Epithelial cell of esophagus (primary cell): ENCODE measurements at regions not wholly inside any gene's neighbourhood (a gene's known extent, or its start where the extent isn't known, plus 50 kb on each side); places are given as distances from the start of the nearest gene placed in this dataset.

Experiments used
- DNase-seq: peaks from one replicate; pipeline ENCODE4 v3.0.0; 2010; ENCODE audit warnings: low read depth
- H3K4me3 ChIP-seq: 2 replicates; pipeline ENCODE4 v1.5.1; 2011; ENCODE audit warnings: mild to moderate bottlenecking, low read length, control low read depth
- TF ChIP-seq, protein P1 (sequence below): IDR thresholded peaks from 2 replicates; pipeline ENCODE4 v1.5.1; 2011; ENCODE audit warnings: low read depth, mild to moderate bottlenecking, low read length, control low read depth, inconsistent platforms; ENCODE audit not compliant: insufficient read depth; ENCODE audit errors: missing control alignments

DNA sequence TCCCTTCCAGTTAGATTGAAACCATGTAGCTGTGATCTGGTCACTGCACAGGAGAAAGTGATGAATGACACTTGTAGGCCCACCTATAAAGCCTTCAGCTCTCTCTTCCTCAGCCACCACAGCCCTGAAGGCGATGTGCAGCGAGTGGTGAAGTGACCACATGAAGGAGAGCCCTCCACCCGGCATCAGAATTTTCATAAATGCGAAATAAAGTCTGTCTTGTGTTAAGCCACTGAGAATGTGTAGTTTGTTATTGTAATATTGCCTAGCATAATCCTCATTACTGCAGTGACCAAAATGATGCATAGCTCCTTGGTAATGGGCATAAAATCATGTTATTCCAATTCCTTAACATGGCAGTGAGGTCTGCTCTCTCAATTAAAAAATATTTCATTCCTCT, 122.1 kb upstream of the LYPLAL1 start:
- TF ChIP-seq, protein P1, sequence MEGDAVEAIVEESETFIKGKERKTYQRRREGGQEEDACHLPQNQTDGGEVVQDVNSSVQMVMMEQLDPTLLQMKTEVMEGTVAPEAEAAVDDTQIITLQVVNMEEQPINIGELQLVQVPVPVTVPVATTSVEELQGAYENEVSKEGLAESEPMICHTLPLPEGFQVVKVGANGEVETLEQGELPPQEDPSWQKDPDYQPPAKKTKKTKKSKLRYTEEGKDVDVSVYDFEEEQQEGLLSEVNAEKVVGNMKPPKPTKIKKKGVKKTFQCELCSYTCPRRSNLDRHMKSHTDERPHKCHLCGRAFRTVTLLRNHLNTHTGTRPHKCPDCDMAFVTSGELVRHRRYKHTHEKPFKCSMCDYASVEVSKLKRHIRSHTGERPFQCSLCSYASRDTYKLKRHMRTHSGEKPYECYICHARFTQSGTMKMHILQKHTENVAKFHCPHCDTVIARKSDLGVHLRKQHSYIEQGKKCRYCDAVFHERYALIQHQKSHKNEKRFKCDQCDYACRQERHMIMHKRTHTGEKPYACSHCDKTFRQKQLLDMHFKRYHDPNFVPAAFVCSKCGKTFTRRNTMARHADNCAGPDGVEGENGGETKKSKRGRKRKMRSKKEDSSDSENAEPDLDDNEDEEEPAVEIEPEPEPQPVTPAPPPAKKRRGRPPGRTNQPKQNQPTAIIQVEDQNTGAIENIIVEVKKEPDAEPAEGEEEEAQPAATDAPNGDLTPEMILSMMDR = no peak
- DNase-seq = no peak
- H3K4me3 ChIP-seq = no peak overlapping the region

DNA sequence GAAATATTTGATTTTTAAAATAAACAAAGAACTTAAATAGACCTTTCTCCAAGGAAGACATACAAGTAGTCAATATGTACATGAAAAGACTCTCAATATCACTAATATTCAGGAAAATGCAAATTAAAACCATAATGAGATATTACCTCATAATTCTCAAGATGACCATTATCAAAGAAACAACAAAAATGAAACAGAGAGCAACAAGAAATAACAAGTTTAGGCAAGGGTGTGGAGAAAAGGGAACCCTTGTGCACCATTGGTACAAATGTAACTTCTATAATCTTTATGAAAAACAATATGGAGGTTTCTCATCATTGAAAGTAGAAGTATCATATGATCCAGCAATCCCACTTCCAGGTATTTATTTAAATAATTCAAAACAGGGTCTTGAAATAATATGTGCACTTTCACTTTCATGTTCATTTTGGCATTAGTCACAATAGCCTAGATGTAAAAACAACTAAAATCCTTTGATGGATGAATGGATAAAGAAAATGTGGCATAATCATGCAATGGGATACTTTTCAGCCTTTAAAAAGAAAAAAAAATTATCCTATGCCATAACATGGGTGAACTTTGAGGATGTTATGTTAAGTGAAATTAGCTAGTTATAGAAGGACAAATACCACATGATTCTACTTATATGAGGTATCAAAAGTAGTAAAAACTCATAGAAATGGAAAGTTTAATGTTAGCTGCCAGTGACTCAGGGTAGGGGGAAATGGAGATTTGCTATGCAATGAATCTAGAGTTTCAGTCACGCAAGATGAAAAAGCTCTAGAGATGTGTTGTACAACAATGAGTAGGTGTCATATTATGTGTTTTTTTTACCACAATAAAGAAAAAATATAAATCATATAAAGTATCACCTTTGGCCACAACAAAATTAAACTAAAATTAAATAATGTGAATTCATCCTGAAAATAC, 114.5 kb upstream of the LYPLAL1 start:
- no peak for DNase-seq
- H3K4me3 ChIP-seq = no peak overlapping the region
- TF ChIP-seq, protein P1 = no peak

DNA sequence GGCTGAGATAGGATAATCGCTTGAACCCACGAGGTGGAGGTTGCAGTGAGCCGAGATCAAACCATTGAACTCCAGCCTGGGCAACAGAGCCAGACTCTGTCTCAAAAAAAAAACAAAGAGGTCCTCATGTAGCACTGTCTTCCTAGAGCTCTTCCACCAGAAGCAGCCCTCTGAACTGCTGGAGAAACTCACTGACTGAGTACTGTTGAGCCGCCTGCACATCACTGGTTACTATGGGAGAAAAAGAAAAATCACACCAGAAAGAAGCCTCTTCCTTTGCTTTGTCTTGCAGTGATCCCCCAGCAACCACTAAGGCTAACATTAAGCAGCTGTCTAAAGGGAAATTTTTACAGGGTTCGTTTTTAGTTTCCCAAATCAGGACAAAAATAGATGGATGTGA, 112.9 kb upstream of the LYPLAL1 start:
- no peak overlapping the region for H3K4me3 ChIP-seq
- TF ChIP-seq, protein P1 = no peak
- DNase-seq = no peak

DNA sequence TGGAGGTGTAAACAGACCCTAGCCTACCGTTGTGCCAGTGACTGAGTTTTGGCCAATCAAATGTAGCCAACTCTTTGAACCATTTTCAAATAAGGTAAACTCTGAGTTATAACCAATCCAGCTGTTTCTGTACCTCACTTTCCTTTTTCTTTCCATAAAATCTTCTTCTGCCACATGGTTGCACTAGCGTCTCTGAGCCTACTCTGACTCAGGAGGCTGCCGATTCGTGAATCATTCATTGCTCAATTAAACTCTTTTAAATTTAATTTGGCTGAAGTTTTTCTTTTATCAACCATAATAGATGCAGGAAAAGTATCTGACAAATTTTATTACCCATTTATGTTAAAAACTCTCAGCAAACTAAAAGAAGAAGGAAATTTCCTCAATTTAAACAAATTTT, 111.5 kb upstream of the LYPLAL1 start:
- TF ChIP-seq, protein P1 = no peak
- no peak overlapping the region for H3K4me3 ChIP-seq
- DNase-seq = peak; percentile 14

DNA sequence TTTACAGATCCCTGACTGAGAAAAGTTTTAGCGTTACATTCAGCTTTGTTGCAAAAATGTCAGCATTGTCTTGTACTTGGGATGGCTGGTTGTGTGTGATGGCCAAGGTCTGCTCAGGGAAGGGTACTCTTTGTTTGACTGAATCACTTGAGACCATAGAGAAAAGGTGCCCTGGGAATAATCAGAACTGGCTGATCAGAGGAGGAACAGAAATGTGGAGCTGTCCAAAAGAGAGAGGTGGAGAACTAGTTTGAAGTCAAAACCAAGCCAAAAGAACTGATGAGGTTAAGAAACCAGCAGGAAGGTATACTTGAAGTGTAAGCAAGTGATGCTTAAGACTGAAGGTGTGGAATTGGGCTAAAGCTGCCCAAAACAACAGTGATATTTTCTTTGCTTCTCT, 107.6 kb upstream of the LYPLAL1 start:
- no peak overlapping the region for H3K4me3 ChIP-seq
- DNase-seq = no peak
- TF ChIP-seq, protein P1 = no peak

DNA sequence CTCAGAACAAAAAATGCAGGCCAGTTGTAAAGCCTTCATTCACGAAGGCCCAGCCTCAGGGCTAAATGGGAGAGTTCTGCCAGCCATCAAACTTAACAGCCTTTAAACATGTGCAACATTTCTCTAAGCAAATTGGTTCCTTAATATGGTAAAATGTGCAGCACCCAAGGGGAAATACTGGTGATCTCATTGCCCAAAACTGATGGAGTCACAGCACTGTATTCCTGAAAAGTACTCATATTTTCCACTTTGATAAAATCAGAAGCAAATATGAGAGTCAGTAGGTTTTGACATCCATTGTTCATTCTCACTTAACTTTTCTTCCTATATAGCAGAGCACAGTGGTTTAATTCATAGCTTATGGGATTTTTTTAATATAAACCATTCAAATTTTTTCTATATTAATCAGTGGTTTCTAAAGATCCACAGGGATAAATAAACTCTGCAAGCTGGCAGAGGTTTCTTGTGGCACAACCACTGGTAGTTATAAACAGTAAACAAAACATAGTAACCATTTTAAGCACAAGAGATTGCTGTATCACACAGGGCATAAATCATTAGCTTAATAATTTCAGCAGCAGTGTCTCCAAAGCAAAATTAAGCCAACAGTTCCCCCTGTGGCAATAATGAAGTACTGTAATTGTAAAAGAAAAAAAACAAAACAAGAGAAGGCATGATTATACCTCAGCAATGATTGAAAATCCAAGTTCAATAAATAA, 106.9 kb upstream of the LYPLAL1 start:
- H3K4me3 ChIP-seq = no peak overlapping the region
- TF ChIP-seq, protein P1 = peak; percentile 56
- peak; percentile 56 for DNase-seq
